OCI-LY3 (cell line): ENCODE measurements at regions not wholly inside any gene's neighbourhood (a gene's known extent, or its start where the extent isn't known, plus 50 kb on each side); places are given as distances from the start of the nearest gene placed in this dataset.

ENCODE experiments used
- H2AFZ ChIP-seq: fragments of 200-600, 300-600 bp; shearing (Covaris generic); 2 replicates; pipeline ENCODE4 v1.6.0; 2014; ENCODE audit warnings: antibody characterized with exemption, low read depth, low read length
- H3K27ac ChIP-seq: fragments of 200-600, 300-600 bp; sonication (generic); 2 replicates; pipeline ENCODE4 v1.5.1; 2014; ENCODE audit warnings: mild to moderate bottlenecking, low read length, moderate library complexity, mixed read lengths
- H3K27me3 ChIP-seq: fragments of 200-600, 300-600 bp; sonication (generic); 2 replicates; pipeline ENCODE4 v1.6.1; 2014; ENCODE audit warnings: low read depth, low read length, mixed read lengths
- H3K36me3 ChIP-seq: fragments of 200-600, 300-600 bp; sonication (generic); replicated peaks from 2 replicates; pipeline ENCODE3; 2014; ENCODE audit warnings: low read depth, low read length, mixed read lengths
- H3K4me1 ChIP-seq: fragments of 300-600, 200-600 bp; sonication (generic); 2 replicates; pipeline ENCODE4 v1.6.1; 2014; ENCODE audit warnings: low read length, mixed read lengths
- H3K4me2 ChIP-seq: fragments of 200-600, 300-600 bp; sonication (generic); 2 replicates; pipeline ENCODE4 v1.6.1; 2014; ENCODE audit warnings: low read length, mixed read lengths
- H3K4me3 ChIP-seq: fragments of 300-600, 200-600 bp; sonication (generic); 2 replicates; pipeline ENCODE4 v1.5.1; 2014; ENCODE audit warnings: antibody characterized with exemption, mild to moderate bottlenecking, low read length, moderate library complexity
- H3K79me2 ChIP-seq: fragments of 300-600, 200-600 bp; shearing (Covaris generic); 2 replicates; pipeline ENCODE4 v1.6.1; 2014; ENCODE audit warnings: mild to moderate bottlenecking, low read length, mixed read lengths
- H3K9ac ChIP-seq: fragments of 300-600, 200-600 bp; shearing (Covaris generic); 2 replicates; pipeline ENCODE4 v1.6.0; 2014; ENCODE audit warnings: mild to moderate bottlenecking, low read length, moderate library complexity
- H3K9me3 ChIP-seq: fragments of 200-600, 300-600 bp; shearing (Covaris generic); 2 replicates; pipeline ENCODE4 v1.6.1; 2014; ENCODE audit warnings: low read length, mixed read lengths; ENCODE audit not compliant: insufficient read depth
- H4K20me1 ChIP-seq: fragments of 200-600, 300-600 bp; sonication (generic); 2 replicates; pipeline ENCODE4 v1.6.1; 2016; ENCODE audit warnings: low read length, mixed read lengths; ENCODE audit not compliant: insufficient read depth
- CTCF ChIP-seq: fragments of 200-600, 300-600 bp; sonication (generic); IDR thresholded peaks from 2 replicates; pipeline ENCODE4 v1.5.1; 2014; ENCODE audit warnings: antibody characterized with exemption, low read length, low read depth
- EZH2phosphoT487 ChIP-seq: fragments of 200-600 bp; shearing (Covaris generic); IDR thresholded peaks from 2 replicates; pipeline ENCODE4 v1.6.1; 2018; ENCODE audit warnings: antibody characterized with exemption, mixed run types, low read depth

GRCh38 chrX:63470506-63470905 lies 119.4 kb upstream of the SPIN4 start:
- no peaks in the 10 kb centered on the region for H3K36me3 ChIP-seq
- H3K9me3 ChIP-seq: no peaks in the 10 kb centered on the region
- H3K9ac ChIP-seq: no peak overlapping the region
- H3K27me3 ChIP-seq: no peaks in the 10 kb centered on the region
- no peak overlapping the region for H3K4me2 ChIP-seq
- no peaks in the 10 kb centered on the region for H4K20me1 ChIP-seq
- no peak overlapping the region for H3K27ac ChIP-seq
- TF ChIP-seq EZH2phosphoT487: no peak
- TF ChIP-seq CTCF: no peak
- H3K79me2 ChIP-seq: no peaks in the 10 kb centered on the region
- no peak overlapping the region for H3K4me3 ChIP-seq
- H2AFZ ChIP-seq: no peak overlapping the region
- H3K4me1 ChIP-seq: no peaks in the 10 kb centered on the region

GRCh38 chrX:63466690-63467089 lies 115.6 kb upstream of the SPIN4 start:
- H4K20me1 ChIP-seq: no peaks in the 10 kb centered on the region
- no peaks in the 10 kb centered on the region for H3K79me2 ChIP-seq
- no peak overlapping the region for H3K9ac ChIP-seq
- no peaks in the 10 kb centered on the region for H3K9me3 ChIP-seq
- H3K4me2 ChIP-seq: no peak overlapping the region
- no peak overlapping the region for H2AFZ ChIP-seq
- no peak overlapping the region for H3K4me3 ChIP-seq
- H3K27me3 ChIP-seq: no peaks in the 10 kb centered on the region
- H3K4me1 ChIP-seq: no peaks in the 10 kb centered on the region
- H3K27ac ChIP-seq: no peak overlapping the region
- no peak for TF ChIP-seq EZH2phosphoT487
- TF ChIP-seq CTCF: no peak
- no peaks in the 10 kb centered on the region for H3K36me3 ChIP-seq

GRCh38 chrX:63458981-63459380 lies 107.8 kb upstream of the SPIN4 start:
- H3K4me2 ChIP-seq: no peak overlapping the region
- TF ChIP-seq EZH2phosphoT487 (no peak), CTCF (no peak)

GRCh38 chrX:63453571-63453970 lies 102.4 kb upstream of the SPIN4 start:
- no peaks in the 10 kb centered on the region for H3K79me2 ChIP-seq
- H2AFZ ChIP-seq: no peak overlapping the region
- H4K20me1 ChIP-seq: no peaks in the 10 kb centered on the region
- no peak overlapping the region for H3K4me3 ChIP-seq
- no peaks in the 10 kb centered on the region for H3K9me3 ChIP-seq
- no peaks in the 10 kb centered on the region for H3K4me1 ChIP-seq
- H3K9ac ChIP-seq: no peak overlapping the region
- no peaks in the 10 kb centered on the region for H3K27me3 ChIP-seq
- peaks cover 6% of the 10 kb centered on the region for H3K36me3 ChIP-seq
- H3K27ac ChIP-seq: no peak overlapping the region
- TF ChIP-seq EZH2phosphoT487: no peak
- no peak overlapping the region for H3K4me2 ChIP-seq

More at GRCh38 chrX:63458981-63459380, 107.8 kb upstream of the SPIN4 start:
- H3K79me2 ChIP-seq: no peaks in the 10 kb centered on the region
- no peak overlapping the region for H3K4me3 ChIP-seq
- H3K9ac ChIP-seq: no peak overlapping the region
- H4K20me1 ChIP-seq: no peaks in the 10 kb centered on the region
- no peaks in the 10 kb centered on the region for H3K27me3 ChIP-seq
- no peak overlapping the region for H2AFZ ChIP-seq
- H3K4me1 ChIP-seq: no peaks in the 10 kb centered on the region
- H3K27ac ChIP-seq: no peak overlapping the region
- H3K9me3 ChIP-seq: no peaks in the 10 kb centered on the region
- no peaks in the 10 kb centered on the region for H3K36me3 ChIP-seq

GRCh38 chrX:63441717-63442116 lies 90.6 kb upstream of the SPIN4 start:
- H3K79me2 ChIP-seq: no peaks in the 10 kb centered on the region
- no peaks in the 10 kb centered on the region for H3K4me1 ChIP-seq
- H3K36me3 ChIP-seq: no peaks in the 10 kb centered on the region
- H3K27me3 ChIP-seq: no peaks in the 10 kb centered on the region
- no peak overlapping the region for H3K4me2 ChIP-seq
- no peaks in the 10 kb centered on the region for H3K9me3 ChIP-seq
- H2AFZ ChIP-seq: no peak overlapping the region
- no peak for TF ChIP-seq EZH2phosphoT487
- no peak for TF ChIP-seq CTCF
- H3K4me3 ChIP-seq: no peak overlapping the region
- no peak overlapping the region for H3K9ac ChIP-seq
- no peak overlapping the region for H3K27ac ChIP-seq
- no peaks in the 10 kb centered on the region for H4K20me1 ChIP-seq
